ENCODE measurements at regions not wholly inside any gene's neighbourhood (a gene's known extent, or its start where the extent isn't known, plus 50 kb on each side); places are given as distances from the start of the nearest gene placed in this dataset.

GRCh38 chr3:45277636-45278035 is 51.5 kb upstream of the TMEM158 start:
- no peak for DNase-seq (ENCODE audit: low read depth)
- TF ChIP-seq CTCF (conservative IDR thresholded peaks at IDR 0.05; ENCODE audit: low read depth, low read length), result no peak

GRCh38 chr3:45280232-45280631 is 54.1 kb upstream of the TMEM158 start:
- TF ChIP-seq CTCF (conservative IDR thresholded peaks at IDR 0.05; ENCODE audit: low read depth, low read length), result no peak
- no peak overlapping the region for H3K4me3 ChIP-seq (ENCODE audit: low read length)
- DNase-seq (ENCODE audit: low read depth), result no peak

More at GRCh38 chr3:45277636-45278035, 51.5 kb upstream of the TMEM158 start:
- H3K4me3 ChIP-seq (ENCODE audit: low read length), result no peak overlapping the region

GRCh38 chr3:45280971-45281370 is 54.9 kb upstream of the TMEM158 start:
- no peak overlapping the region for H3K4me3 ChIP-seq (ENCODE audit: low read length)
- no peak for DNase-seq (ENCODE audit: low read depth)
- no peak for TF ChIP-seq CTCF (conservative IDR thresholded peaks at IDR 0.05; ENCODE audit: low read depth, low read length)

GRCh38 chr3:45283471-45283870 is 57.4 kb upstream of the TMEM158 start:
- no peak for DNase-seq (ENCODE audit: low read depth)
- TF ChIP-seq CTCF (conservative IDR thresholded peaks at IDR 0.05; ENCODE audit: low read depth, low read length), result no peak
- no peak overlapping the region for H3K4me3 ChIP-seq (ENCODE audit: low read length)

GRCh38 chr3:45297331-45297730 is 71.2 kb upstream of the TMEM158 start:
- H3K4me3 ChIP-seq (ENCODE audit: low read length), result no peak overlapping the region

GRCh38 chr3:45302470-45302869 is 76.4 kb upstream of the TMEM158 start:
- no peak for TF ChIP-seq CTCF (conservative IDR thresholded peaks at IDR 0.05; ENCODE audit: low read depth, low read length)
- no peak overlapping the region for H3K4me3 ChIP-seq (ENCODE audit: low read length)
- DNase-seq (ENCODE audit: low read depth), result no peak

More at GRCh38 chr3:45297331-45297730, 71.2 kb upstream of the TMEM158 start:
- DNase-seq (ENCODE audit: low read depth), result no peak
- no peak for TF ChIP-seq CTCF (conservative IDR thresholded peaks at IDR 0.05; ENCODE audit: low read depth, low read length)

GRCh38 chr3:45306406-45307008 is 80.4 kb upstream of the TMEM158 start:
- DNase-seq (ENCODE audit: low read depth), result no peak
- H3K4me3 ChIP-seq (ENCODE audit: low read length), result no peak overlapping the region
- no peak for TF ChIP-seq CTCF (conservative IDR thresholded peaks at IDR 0.05; ENCODE audit: low read depth, low read length)

All from retinal pigment epithelial cell (primary cell).